Suppressor macrophage (primary cell): ENCODE measurements at regions not wholly inside any gene's neighbourhood (a gene's known extent, or its start where the extent isn't known, plus 50 kb on each side); places are given as distances from the start of the nearest gene placed in this dataset.

ENCODE experiments used
- DNase-seq, 4 experiments: peaks; one replicate each; pipeline ENCODE4 v3.0.0-alpha.2; 2020 to 2022

DNA sequence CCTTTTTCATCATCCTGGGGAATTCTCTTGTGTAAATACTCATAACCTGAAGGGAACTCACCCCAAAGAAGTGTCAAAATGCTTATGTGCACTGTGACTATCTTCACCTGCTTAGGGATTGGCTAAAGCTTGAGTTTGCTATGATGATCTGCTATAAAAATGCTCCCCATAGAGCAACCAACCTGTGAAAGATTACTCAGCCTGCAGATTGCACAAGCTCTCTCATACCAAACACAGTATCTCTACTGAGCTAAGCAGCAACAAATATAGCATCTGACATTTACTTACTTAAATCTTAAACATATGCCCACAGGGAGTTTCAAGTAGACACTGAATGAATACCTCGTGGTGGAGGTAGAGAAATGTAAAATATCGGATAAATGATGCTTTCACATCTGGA lies 725.8 kb downstream of the MRPL39 start:
- no peak for DNase-seq

DNA sequence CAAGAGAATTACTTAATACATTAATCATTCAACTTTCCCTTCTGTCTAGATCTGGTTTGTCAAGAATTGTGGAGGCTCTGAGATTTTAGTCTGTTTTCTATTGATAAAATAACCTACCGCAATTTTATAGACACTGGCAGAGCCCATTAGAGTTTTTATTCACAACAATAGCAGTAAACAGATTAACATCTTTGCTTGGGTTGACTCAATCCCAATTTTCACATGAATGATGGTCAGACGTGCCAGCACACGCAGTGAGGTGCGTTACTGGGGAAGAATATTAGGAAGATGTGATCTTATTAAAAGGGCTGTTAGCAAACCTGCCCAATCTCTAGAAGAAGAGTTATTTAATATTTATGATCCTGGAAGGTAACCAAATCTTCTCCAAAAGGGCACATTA lies 736.6 kb downstream of the MRPL39 start:
- DNase-seq = no peak

DNA sequence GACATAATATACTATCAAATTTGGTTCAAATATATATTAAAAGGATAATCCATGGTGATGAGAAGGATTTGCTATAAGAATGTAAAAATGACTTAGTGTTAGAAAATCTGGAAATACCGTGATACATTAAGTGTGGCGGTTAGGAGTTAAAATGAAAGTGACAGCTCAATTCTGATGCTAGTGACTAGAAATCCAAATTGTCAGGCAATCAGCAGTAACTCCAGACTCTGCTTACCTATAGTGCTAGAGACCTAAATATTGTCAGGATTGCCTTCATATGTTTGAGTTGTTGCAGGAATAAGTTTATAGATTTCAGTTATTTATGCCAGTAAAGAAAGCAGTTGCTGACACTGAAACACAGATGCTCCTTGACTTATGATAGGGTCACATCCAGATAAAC lies 737.4 kb downstream of the MRPL39 start:
- no peak for DNase-seq

DNA sequence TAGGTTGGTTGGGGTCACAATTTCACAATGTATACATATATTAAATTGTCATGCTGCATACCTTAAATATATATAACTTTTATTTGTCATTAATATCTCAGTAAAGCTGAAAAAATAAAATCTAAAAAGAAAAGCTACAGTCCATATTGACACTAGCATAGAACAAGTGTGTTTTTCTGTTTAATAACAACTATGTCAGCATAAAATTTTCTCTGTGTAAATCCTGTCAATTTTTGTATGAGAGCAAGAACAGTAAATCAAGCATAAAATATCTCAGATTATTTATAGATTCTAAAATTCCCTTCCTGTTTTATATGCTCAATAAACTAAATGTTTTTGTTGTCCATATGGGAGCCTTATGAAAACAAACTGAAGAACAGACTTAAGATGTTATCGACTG lies 739.2 kb downstream of the MRPL39 start:
- no peak for DNase-seq

DNA sequence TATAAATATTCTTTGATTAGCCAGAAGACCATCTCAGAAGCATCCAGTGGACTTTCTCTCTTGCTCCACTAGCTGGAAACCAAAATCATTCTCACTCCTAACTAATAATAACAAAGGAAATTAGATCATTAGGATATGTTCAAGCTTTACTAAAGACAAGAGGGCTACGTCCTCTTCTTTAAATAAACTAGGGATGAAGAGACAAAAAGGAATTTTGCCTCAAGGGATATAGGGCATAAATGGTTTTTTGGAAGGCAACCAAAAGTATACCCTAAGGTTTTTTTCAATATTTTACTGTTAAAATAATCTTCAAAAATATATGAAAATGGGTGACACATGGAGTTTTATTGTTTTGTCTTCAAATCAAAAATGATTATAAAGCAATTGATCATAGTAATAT lies 745.8 kb downstream of the MRPL39 start:
- DNase-seq = no peak

DNA sequence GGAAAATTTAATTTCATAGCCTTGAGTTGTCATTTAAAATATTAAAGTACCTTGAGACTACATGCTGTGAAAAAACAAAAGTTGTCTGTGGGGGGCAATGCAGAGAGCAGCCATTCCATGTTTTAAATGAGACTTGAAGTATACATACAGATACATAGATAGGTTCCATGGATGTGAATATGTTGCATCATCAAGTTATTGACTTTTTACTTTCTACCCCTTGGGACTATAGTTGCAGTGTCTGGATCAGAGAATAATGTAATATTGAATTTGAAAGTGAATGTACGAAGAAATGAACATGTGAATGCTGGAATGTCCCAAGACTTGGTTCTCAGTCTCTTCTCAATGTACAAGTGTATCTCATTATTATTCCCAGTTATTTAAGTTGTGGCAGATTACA lies 751.0 kb downstream of the MRPL39 start:
- no peak for DNase-seq

DNA sequence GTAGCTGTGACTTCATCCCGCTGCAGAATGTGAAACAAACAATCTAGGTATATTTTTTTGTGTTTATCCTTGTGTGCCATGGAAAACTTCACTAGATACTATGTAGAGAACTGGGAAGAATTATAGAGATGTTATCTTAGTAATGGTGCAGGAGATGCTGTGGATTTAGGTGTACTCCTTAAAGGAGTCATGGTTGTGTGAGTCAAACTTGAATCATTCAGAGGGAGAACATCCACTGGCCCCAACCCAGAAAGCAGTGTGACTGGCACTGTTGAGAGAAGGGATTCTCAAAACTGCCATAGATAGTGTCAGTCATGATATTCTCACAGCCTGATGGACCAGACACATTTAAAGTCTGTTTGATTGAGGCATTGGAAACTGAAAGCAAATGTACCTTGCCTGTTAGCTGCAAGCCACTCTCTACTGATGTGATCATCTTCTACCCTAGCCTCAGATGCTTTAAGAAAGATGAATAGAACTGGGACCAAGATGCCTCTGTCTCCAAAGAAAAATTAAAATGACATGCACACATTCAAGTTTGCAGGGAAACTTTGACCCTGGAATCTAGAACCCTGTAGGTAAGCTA lies 754.6 kb downstream of the MRPL39 start:
- DNase-seq = no peak

DNA sequence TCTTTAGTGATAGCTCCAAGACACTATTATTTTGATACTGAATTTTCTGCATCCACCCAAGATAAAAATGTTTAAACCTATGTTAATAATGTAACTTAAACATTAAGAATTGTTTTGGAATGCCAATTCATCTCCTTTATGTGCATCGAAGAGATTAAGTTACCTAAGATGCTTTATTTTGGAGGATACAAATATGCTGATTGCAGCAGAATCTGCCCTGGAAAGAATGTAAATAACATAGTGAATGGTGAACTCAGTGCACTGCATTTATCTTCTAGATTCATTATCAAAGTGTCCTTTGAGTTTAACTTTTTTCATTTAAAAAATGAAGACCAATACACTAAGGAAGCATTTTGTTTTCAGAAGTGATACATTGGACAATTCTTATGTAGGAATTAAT lies 757.2 kb downstream of the MRPL39 start:
- no peak for DNase-seq

DNA sequence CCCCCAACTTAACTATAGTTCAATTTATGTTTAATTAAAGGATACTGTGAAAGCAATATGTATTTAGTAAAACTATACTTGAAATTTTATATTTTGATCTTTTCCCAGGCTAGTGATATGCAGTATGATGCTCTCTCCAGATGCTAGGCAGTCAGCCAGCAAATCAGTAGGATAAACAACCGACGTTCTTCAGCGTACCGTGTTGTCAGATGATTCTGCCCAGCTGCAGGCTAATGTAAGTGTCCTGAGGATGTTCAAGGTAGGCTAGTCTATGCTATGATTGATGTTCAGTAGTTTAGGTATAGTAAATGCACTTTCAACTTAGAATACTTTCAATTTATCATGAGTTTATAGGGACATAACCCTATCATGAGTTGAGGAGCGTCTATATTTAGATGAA lies 762.6 kb downstream of the MRPL39 start:
- DNase-seq = no peak

DNA sequence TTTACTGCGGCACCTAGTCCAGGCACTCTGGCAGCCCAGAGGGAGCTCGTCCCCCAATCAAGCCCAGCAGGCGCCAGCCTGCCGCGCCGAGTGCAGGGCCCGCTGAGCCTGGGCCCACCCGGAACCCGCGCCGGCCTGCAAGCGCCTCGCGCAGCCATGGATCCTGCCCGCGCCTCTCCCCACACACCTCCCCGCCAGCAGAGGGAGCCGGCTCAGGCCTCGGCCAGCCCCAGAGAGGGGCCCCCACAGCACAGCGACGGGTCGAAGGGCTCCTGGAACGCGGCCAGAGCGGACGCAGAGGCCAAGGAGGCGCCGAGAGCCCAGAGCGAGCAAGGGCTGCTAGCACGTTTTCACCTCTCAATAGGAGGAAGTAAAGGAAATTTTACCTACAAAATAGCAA lies 767.0 kb downstream of the MRPL39 start:
- no peak for DNase-seq

DNA sequence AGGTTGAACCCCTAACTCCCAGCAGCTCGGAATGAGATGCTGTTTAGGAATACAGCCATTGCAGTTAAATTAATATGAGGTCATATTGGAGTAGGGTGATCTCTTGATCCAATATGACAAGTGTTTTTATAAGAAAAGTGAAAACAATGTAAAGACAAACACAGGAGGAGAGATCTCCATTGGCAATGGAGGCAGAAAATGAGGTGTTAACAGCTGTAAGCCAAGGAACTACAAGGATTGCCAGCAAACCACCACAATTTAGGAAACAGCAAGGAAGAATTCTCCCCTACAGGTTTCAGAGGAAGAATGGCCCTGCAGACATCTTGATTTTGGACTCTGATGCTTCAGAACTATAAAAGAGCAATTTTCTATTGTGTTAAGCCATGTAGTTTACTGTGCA lies 774.3 kb downstream of the MRPL39 start:
- no peak for DNase-seq

DNA sequence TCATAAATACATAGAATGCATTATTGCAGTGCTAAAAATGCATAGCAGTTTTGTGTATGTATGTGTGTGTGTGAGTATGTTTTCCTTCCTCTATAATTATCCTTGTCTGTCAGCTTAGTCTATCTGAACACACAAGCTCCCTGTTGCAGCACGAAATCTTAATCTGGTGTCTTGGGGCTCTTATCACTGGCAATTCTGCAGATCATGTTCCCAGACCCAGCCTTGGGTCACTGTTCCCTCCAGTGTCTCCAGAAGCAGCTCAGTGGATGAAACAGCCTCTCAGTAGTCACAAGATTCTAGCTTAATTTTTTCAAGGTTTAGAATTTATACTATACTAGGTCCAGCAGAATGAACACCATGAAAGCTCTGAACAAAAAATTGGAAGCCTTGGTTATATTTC lies 777.9 kb downstream of the MRPL39 start:
- DNase-seq = no peak

DNA sequence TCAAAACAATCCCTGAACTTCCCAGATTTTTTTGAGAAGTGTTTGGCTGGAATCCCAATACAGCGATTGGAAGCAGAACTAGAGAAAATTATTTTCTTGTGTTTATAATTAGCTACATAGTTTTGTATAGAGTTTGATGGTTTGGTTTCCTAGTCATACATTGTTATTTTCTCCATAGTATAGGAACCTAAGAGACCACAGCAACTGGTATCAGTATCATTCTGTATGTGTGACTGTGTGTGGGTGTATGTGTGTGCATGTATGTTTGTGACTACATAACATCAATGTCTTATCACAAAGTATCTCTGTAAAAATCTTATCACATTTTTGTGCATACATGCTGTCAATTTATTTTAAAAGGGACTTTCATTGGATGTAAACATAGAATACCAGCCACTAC lies 780.5 kb downstream of the MRPL39 start:
- DNase-seq = no peak

DNA sequence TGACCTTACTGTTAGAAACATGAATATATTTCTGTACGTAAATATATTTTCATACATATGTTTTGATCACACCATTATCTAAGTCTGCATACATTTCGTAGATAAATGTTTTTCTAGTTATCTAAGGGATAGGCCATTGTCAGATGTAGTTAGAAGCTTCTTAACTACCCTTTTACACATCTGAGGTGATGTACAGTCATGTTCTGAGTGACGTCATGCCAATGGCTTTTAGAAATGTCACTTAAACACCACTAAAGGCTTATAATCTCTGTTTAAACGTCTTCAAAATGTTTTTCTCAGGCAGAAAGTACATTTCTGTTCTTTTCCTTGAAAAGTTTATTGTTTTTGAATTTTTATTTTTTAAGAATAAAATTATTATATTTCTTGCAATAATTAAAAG lies 781.9 kb downstream of the MRPL39 start:
- no peak for DNase-seq

DNA sequence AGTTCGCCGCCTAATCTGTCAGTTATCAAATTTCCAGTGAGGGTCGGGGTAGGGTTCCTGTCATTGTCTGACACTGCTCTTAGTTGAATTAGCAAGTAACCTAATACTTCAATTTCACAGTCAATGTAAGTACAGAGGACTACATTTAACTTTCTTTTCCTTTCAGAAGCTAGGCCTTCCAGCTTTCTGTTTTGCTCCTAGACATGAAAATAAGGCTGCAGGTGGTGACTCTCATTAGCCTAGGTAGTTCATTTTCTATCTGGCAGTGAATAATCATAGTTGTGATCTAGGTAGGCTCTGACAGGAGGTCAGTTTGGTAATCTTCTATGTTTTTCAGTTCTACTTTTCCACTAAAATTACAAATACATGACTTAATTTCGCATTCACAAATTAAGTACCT lies 783.1 kb downstream of the MRPL39 start:
- DNase-seq = no peak

DNA sequence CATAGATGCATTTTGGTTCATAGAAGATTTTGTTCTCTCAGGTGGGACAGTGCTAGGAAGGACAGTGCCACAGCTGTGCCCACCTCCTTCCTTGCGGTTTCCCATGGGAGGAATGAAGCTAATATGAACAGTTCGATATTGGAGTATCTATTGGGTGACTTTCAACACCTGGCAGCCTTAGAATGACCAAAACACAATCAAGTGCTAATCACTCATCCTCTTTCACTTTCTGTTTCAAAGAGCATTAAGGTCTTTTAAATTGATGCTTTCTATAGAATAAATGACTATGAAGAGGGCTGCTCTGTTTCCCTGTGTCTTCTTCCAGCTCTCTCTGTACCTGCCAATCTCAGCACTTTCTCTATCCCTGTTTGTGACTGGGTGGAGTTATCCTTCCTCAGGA lies 784.0 kb downstream of the MRPL39 start:
- DNase-seq = no peak

DNA sequence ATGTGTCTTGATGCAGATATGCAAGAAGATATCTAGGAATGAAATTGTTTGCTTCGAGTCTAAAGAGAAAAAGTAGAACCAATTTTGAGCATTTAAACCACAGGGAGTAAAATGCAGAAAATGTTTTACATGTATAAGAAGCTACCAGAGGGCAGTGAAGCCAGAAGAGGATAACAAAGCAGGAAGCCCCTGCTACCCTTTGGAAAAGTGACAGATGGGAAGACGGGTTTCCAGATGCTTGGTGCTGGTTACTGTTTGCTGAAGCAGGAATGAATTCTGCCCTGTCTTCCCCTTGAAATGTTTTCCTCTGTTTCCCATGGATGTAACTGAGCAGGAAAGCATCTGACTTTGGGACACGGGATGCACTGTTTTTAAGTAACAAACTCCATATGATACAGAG lies 822.2 kb downstream of the MRPL39 start:
- no peak for DNase-seq

DNA sequence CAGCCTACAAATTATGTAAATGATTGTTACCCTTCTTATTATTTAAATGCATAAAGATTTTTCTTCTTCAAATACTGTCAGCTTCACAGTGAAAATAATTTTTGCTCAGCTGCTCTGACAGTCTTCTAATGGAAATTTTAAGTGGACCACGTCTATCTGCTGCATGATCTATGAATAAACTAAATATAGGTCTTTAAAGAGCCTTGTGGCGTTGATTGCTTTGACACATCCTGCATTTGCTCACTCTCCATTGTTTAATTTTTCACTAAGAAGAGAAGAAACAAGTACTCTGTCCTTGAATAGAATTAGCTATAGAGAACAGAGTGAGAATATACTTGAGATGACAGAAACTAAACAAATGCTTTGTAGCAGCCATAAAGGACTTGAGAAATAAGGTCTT lies 826.1 kb downstream of the MRPL39 start:
- DNase-seq = no peak

DNA sequence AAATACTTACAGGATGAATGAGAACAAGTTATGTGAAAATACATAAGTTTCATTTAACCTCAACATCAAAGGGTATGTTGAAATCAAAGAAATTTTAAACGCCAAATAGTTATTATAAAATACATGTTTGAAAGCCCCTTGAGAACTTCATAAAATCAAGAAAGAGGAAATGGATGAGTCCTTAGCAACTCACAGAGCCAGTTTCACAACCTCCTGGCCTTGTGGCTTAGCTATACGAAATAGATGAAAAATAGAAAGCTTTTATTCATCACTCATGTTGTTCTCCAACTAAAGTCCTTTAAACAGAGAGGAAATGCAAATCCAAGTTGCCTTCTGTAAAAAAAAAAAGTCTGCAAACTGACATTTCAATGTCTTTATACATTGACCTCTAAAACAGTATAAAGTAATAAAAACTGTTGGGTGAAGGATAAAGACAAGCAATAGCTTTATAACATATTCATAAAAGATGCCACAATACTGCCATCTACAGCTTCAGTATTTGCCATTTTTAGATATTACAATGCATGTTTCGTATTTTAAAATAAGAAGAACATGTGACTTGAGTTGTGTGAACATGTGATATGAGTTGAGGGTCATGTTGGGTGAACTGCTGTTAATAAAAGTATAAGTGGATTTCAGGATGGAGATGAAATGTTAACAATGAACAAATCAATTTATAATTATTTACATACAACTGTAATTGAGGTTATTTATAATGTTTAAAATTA lies 847.8 kb downstream of the MRPL39 start:
- peak in 1 of 4 experiments; percentile 2 for DNase-seq

DNA sequence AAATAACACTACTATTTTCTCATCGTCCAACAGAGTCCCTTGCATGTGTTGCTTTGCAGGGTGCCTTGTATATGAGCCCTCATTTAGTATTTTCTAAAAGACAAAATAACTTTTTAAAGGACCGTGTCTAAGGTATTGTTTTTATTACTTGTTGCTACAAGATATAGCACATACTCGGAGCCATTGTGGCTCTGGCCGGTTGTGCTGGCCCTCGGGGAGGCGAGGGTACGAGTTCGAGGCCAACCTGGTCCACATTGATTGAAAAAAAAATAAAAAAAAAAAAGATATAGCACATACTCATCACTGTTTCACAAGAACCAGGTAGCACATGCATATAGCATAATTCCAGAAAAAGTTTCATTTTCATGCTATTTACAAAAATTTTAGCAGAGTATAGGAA lies 869.2 kb downstream of the MRPL39 start:
- DNase-seq = no peak

DNA sequence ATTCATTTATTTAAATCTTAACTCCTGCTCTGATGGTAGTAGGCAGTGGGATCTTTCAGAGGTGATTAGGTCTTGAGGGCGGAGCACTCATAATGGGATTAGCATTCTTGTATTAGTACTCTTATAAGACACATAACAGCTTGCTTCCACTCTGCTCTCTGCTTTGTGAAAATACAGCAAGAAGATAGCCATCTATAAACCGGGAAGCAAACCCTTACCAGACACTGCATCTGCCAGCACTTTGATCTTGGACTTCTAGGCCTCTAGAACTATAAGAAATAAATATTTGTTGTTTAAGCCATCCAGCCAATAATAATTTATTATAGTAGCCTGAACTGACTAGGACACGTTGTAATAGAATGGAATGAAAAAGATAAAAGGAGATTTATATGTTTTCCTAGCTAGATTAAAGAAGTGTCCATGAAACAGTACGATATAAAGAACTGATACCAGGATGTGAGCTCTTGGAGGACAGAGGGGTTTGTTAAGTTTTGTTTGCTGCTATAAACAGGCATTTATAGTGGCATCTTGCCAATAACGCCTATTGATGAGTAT lies 869.9 kb downstream of the MRPL39 start:
- no peak for DNase-seq

DNA sequence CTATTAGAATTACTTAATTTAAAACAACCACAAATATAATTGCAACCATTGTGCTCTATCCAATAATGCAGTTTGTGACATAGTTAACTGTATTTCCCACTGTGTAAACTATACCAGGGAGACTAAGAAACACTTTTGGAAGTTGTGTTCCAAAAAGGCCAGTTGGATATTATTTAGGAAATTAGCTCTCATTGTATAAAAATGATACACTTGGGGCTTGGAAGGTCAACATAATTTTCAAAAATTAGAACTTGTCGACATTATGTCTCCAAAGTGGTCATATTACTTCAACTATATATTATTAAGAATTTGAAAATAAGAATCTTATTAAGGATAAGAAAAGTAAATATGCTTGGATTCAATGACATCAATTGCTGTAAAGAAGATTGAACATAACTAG lies 876.6 kb downstream of the MRPL39 start:
- DNase-seq = no peak

DNA sequence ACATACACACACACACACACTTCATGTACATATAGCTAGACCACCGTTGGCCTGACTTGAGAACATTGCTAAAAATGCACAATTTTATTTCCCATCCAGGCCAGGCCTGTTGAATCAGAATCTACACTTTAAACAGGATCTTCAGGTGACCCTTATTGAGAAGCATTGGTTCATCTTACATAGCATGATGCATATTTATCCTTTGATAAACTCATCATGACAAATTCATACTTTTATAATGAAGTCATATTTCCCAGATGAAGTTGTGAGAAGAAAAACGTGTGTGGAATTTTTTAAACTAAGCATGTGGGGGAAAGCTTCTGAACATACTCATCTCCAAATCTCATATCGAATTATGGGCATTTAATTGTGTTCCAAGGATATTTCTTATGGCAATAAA lies 877.7 kb downstream of the MRPL39 start:
- no peak for DNase-seq

DNA sequence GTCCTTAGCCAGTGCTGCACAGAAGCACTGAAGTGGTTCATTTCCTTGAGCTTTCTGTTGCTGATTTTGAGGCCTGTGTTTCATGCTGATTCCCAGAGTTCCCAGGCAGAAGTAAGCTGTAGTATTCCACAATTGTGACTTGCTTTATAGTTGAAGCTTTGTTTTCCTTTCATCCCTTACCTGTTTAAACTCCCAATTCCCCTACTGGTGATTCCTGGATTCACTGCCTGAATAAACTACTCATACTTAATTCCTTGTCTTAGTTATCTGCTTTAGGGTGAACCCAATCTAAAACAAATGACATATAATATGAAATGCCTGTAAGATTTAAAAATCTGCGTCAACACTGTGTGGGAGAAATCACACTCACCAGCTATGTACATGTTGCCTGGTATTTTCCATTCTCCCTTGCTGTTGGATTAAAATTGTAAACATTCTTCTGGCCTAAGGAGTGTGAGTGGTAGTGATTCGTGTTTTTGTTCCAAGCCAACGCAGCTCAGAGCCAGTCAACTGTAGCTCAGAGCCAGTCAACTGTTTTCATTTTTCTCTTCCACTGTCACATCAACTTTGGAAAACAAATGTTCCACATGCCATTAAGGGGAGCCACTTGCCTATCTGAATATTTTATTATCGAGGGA lies 879.4 kb downstream of the MRPL39 start:
- DNase-seq = no peak
